K562 (cell line): ENCODE measurements at regions not wholly inside any gene's neighbourhood (a gene's known extent, or its start where the extent isn't known, plus 50 kb on each side); places are given as distances from the start of the nearest gene placed in this dataset.

Experiments
- ATAC-seq: fragments of 200-7000 bp; cut with Tn5 transposase; 3 replicates; pipeline ENCODE4 v1.9.1; 2020; ENCODE audit warnings: moderate library complexity
- BruUV-seq: library from RNA; stranded (reverse); fragments of 400-500 nt; replicated peaks from 2 replicates; lab custom pipeline; 2021; lab: Mats Ljungman, UMichigan
- CTCF ChIA-PET: fragments of 300-600 bp; formaldehyde crosslinking; extraction: SDS; loops from one replicate; lab custom pipeline; 2021; ENCODE audit warnings: low intra/inter-chr PET ratio; lab: Yijun Ruan, JAX
- POLR2A ChIA-PET: fragments of 300-600, 350-650 bp; sonication (Branson Sonifier 250); formaldehyde crosslinking; extraction: SDS; loops from one replicate; lab custom pipeline; 2021; ENCODE audit warnings: antibody characterized with exemption, inconsistent platforms; lab: Yijun Ruan, JAX
- DNase-seq, 4 experiments: peaks; one replicate each; pipeline versions ENCODE4 v3.0.0 to v3.0.0-alpha.2; 2011 to 2018; ENCODE audit warnings: low spot score in 3 of 4, mixed read lengths in 3 of 4; ENCODE audit errors: extremely low read depth in 1 of 4
- FAIRE-seq: peaks from 2 replicates; lab custom pipeline; 2011; peaks lifted over from hg19 to GRCh38; lab: Jason Lieb, UNC
- H2AFZ ChIP-seq: 2 replicates; pipeline ENCODE4 v1.6.0; 2011; ENCODE audit warnings: low read depth, low read length, control low read depth, inconsistent platforms
- H3K27ac ChIP-seq: fragments of 200-600 bp; 3 replicates; pipeline ENCODE4 v1.8.0; 2011; ENCODE audit warnings: low read depth, mild to moderate bottlenecking, control low read depth, inconsistent platforms, low read length, moderate library complexity, mixed read lengths; ENCODE audit errors: extremely low read depth
- H3K27me3 ChIP-seq, 2 experiments: fragments of 300-600 bp in 1 of 2; 2 replicates in 1 of 2; 3 replicates in 1 of 2; pipeline versions ENCODE4 v1.6.0 to v1.8.0; 2011; ENCODE audit warnings: inconsistent platforms in 2 of 2, low read length in 2 of 2, mild to moderate bottlenecking in 1 of 2, mixed read lengths in 1 of 2, moderate library complexity in 1 of 2; ENCODE audit not compliant: control insufficient read depth in 2 of 2, insufficient read depth in 2 of 2
- H3K36me3 ChIP-seq: fragments of 300-600 bp; 3 replicates; pipeline ENCODE4 v1.8.0; 2011; ENCODE audit warnings: mild to moderate bottlenecking, low read length, inconsistent platforms; ENCODE audit not compliant: control insufficient read depth, insufficient read depth
- H3K4me1 ChIP-seq, 2 experiments: fragments of 200-600 bp in 1 of 2; replicated peaks in 1 of 2; 2 replicates in 1 of 2; 3 replicates in 1 of 2; pipeline versions ENCODE4 v1.5.1 to v1.8.0; 2011; ENCODE audit warnings: inconsistent platforms in 2 of 2, low read length in 2 of 2, mild to moderate bottlenecking in 1 of 2, mixed read lengths in 1 of 2, moderate library complexity in 1 of 2; ENCODE audit not compliant: control insufficient read depth in 2 of 2, insufficient read depth in 2 of 2
- H3K4me2 ChIP-seq: 2 replicates; pipeline ENCODE4 v1.6.1; 2011; ENCODE audit warnings: low read length, control low read depth, inconsistent platforms, mixed read lengths; ENCODE audit not compliant: insufficient read depth
- H3K4me3 ChIP-seq: fragments of 200-600 bp; sonication (generic), shearing (Covaris generic); 2 replicates; pipeline ENCODE4 v1.5.1; 2016; ENCODE audit warnings: control low read depth, inconsistent platforms
- H3K79me2 ChIP-seq: fragments of 200-600 bp; 3 replicates; pipeline ENCODE4 v1.8.0; 2011; ENCODE audit warnings: low read length, inconsistent platforms; ENCODE audit not compliant: control insufficient read depth, insufficient read depth
- H3K9ac ChIP-seq, 2 experiments: 2 replicates each; pipeline versions ENCODE4 v1.6.0 to v1.6.1; 2011; ENCODE audit warnings: low read depth in 2 of 2, low read length in 2 of 2, control low read depth in 1 of 2, inconsistent platforms in 1 of 2, mild to moderate bottlenecking in 1 of 2, mixed read lengths in 1 of 2; ENCODE audit not compliant: insufficient read depth in 1 of 2
- H3K9me1 ChIP-seq: one replicate; pipeline ENCODE4 v1.6.0; 2011; ENCODE audit warnings: inconsistent platforms, mild to moderate bottlenecking, low read length, moderate library complexity; ENCODE audit not compliant: control insufficient read depth, insufficient read depth
- H3K9me3 ChIP-seq: replicated peaks from 2 replicates; pipeline ENCODE4 v1.5.1; 2011; ENCODE audit warnings: low read depth, low read length, inconsistent platforms; ENCODE audit not compliant: control insufficient read depth, insufficient read depth
- H4K20me1 ChIP-seq: replicated peaks from 2 replicates; pipeline ENCODE4 v1.6.1; 2011; ENCODE audit warnings: low read length, inconsistent platforms, mixed read lengths; ENCODE audit not compliant: control insufficient read depth, insufficient read depth
- AFF1 ChIP-seq, 2 experiments: fragments of 450-650 bp; IDR thresholded peaks; 2 replicates each; pipeline ENCODE4 v1.6.1; 2018; ENCODE audit warnings: mild to moderate bottlenecking in 2 of 2, low read depth in 1 of 2; ENCODE audit not compliant: partially characterized antibody in 2 of 2
- CHD1 ChIP-seq: fragments of 200-600 bp; sonication (generic); IDR thresholded peaks from one replicate; pipeline ENCODE4 v1.6.1; 2012; ENCODE audit warnings: mild to moderate bottlenecking, moderate library complexity, low read length, inconsistent platforms
- PATZ1 ChIP-seq: fragments of 250-450 bp; sonication (Bioruptor Pico); IDR thresholded peaks from 2 replicates; pipeline ENCODE4 v1.5.0; 2020; ENCODE audit warnings: mild to moderate bottlenecking, borderline replicate concordance
- ZNF316 ChIP-seq: fragments of 450-650 bp; IDR thresholded peaks from 2 replicates; pipeline ENCODE4 v1.6.1; 2016
- WGBS: fragments of 100-300 bp; shearing (Covaris generic); methylation state at CpG from one replicate; pipeline ENCODE4 v1.1.6; 2016; ENCODE audit warnings: low coverage, mixed read lengths; ENCODE audit not compliant: insufficient coverage; ENCODE audit errors: missing lambda C conversion rate; 5-methylcytosine and 5-hydroxymethylcytosine counted together
- in situ Hi-C: fragments of 300-500 bp; cut with MboI; formaldehyde crosslinking; loops from 4 replicates; pipeline ENCODE4 v1.15.0; 2018; ENCODE audit warnings: inconsistent platforms, mixed read lengths
- intact Hi-C: fragments of 100-400 bp; cut with micrococcal nuclease; formaldehyde crosslinking; loops from 2 replicates; pipeline ENCODE4 v1.14.2; 2022

GRCh38 chr6:92510137-92510536, 909.2 kb downstream of the EPHA7 start:
- Histone ChIP-seq H3K27me3 (no peaks in the 10 kb centered on the region), H3K9me1 (no peaks in the 10 kb centered on the region), H3K27ac (no peak overlapping the region), H3K36me3 (no peaks in the 10 kb centered on the region), H4K20me1 (no peaks in the 10 kb centered on the region), H3K4me3 (no peak overlapping the region), H3K79me2 (no peaks in the 10 kb centered on the region)
- CTCF ChIA-PET, result no interaction called here
- no peak for FAIRE-seq
- POLR2A ChIA-PET, result no interaction called here
- no TSS peak for BruUV-seq
- intact Hi-C loops (no loop called here), in situ Hi-C loops (no loop called here)
- TF ChIP-seq AFF1 (IDR thresholded peaks at IDR 0.05; ENCODE audit: low read depth in 1 of 2, partially characterized antibody in 2 of 2) (no peak), CHD1 (no peak), ZNF316 (no peak), PATZ1 (CRISPR knock-in tag) (no peak)
- TF ChIP-seq, all 486 proteins: peak for 0
- Histone ChIP-seq H3K9me3 (no peaks in the 10 kb centered on the region), H2AFZ (no peak overlapping the region), H3K4me2 (no peak overlapping the region), H3K9ac (no peak overlapping the region), H3K4me1 (no peaks in the 10 kb centered on the region)
- no peak for ATAC-seq
- DNase-seq, result no peak
- 0% methylated on average over 1 of the region's 1 CpG for WGBS
